ENCODE measurements at regions not wholly inside any gene's neighbourhood (a gene's known extent, or its start where the extent isn't known, plus 50 kb on each side); places are given as distances from the start of the nearest gene placed in this dataset.
"Not testable (repeated sequence)": the region's sequence is repeated elsewhere in the genome, so short reads cannot be mapped to it uniquely, and the experiment has no call there.

DNA sequence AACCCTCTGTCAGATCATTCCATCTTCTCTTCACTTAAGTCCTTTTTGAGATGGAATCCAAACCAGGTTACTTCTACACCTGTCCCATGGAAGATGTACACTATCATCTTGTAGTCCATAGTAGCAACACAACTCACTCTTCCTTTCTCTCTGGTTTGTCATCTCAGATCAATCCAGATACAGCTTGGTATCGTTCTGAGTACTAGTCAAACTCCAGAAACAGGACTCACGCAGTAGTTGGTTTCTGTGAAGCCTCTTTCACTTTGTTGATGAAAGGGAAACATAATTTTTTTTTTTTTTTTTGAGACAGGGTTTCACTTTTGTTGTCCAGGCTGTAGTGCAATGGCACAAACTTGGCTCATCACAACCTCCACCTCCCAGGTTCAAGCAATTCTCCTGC lies 484.0 kb downstream of the PRDM9 start:
- no peak for DNase-seq (ENCODE audit: low read depth)

DNA sequence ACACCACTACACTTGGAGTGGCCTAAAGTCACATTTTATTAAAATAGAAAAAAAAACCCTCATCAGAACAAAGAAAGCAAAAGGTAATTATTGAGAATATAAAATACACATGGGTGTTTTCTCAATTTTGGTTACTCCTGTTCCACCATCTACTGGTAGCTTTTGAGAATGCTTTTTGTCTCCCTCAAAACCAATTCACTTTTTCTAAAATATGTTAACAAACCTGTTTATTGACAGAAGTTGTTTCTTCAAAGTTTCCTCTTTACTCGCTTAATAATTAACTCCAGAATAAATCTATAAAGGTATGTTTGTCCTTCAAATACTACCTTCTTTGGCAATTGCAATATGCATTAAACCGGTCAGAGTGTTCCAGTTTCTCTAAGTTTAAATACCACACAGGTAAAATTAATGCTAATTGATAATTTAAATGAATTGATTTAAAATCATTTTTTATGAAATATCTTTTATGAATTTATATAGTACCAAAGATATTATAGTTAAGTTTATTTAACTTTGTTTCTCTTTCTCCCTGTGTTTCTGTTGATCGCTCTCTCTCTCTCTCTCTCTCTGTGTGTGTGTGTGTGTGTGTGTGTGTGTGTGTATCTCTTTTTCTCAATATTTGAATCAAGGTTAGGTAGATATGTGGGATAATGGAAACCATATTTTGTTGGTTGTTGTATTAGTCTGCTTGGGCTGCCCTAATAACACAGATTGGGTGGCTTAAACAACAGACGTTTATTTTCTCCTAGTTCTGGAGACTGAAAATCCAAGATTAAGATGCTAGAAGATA lies 487.4 kb downstream of the PRDM9 start:
- DNase-seq (ENCODE audit: low read depth), result no peak

DNA sequence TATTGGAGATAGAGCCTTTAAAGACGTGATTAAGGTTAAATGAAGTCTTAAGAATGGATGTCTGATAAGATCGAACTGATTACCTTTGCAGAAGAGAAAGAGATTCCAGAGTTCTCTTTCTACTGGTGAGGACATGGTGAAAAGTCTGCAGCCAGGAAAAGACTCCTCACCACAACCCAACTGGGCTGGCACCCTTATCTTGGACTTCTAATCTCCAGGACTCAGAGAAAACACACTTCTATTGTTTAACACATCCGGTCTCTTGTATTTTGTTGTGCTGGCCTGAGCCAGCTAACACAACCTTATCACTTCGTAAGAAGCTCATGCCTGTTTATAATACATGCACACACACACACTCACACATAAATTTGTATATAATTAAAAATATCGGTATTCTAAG lies 489.1 kb downstream of the PRDM9 start:
- no peak for DNase-seq (ENCODE audit: low read depth)

DNA sequence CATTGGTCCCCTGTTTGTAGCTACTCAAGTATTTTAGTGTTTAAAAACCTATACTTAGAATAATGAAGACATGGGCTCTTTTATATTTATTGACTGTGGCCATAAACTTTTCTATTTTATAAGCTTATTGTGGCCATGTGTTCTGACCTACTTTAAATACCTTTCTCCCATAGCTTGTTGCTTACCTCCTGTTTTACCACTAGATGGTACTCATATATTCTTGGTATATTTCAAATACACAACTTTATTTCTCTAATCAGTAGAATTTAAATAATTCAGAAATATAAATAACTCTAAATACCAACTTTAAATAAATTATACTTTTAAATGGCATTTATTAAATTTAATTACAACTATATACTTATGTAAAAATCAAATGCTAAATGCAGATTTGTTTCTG lies 498.0 kb downstream of the PRDM9 start:
- no peak for DNase-seq (ENCODE audit: low read depth)

DNA sequence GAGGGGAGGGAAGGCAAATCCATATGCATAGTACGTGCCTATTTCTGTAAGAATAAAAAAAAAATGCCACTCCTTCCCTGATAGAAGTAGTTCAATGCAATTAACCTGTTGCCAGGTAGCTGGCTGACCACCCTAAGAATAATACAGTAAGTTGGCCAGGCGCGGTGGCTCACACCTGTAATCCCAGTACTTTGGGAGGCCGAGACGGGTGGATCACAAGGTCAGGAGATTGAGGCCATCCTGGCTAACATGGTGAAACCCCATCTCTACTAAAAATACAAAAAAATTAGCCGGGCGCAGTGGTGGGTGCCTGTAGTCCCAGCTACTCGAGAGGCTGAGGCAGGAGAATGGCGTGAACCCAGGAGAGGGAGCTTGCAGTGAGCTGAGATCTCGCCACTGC lies 510.3 kb downstream of the PRDM9 start:
- DNase-seq (ENCODE audit: low read depth), result not testable (repeated sequence)

DNA sequence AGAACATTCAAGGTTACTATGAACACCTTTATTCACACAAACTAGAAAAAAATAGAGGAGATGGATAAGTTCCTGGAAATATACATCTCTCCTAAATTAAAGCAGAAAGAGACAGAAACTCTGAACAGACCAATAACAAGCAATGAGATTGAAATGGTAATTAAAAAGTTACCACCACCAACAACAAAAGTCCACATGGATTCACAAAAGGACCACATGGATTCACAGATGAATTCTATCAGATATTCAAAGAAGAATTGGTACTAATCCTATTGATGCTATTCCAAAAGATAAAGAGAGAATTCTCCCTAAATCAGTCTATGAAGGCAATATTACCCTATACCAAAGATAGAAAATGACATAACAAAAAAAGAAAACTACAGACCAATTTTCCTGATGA lies 518.9 kb downstream of the PRDM9 start:
- no peak for DNase-seq (ENCODE audit: low read depth)

DNA sequence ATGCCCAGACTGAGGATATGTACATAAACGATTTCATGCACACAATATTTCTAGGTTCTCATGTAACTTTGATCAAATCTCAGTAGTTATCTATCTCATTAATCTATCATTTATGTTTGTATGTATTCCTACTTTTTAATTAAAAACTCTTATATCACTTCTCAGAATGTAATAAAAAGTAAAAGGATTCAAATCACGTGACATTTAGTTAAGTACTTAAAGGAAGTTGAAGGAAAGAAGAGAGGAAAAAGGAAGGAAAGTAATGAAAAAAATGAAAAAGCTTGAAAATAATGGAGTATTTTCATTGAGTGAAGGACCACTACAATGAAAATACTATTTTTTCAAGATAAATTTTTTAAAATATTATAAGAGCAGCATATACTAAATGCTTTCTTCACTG lies 535.3 kb downstream of the PRDM9 start:
- no peak for DNase-seq (ENCODE audit: low read depth)

DNA sequence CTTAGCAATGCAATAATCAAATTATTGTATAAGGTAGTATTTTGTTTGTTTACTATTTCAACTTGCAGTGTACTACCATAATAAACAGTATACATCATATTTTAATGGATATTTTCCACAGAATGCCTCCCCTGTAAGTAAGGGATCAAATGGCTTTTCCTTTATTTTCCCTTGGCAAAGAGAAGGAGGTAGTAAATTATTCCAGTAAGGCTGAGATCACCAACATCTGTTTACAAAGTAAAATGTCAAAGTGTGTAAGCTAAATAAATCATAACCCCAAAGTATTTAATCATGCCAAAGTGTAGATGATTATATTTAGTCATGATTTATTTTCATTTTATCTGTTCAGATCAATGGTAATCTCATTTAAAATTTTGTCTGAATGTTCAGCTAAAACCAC lies 537.6 kb downstream of the PRDM9 start:
- DNase-seq (ENCODE audit: low read depth), result no peak

DNA sequence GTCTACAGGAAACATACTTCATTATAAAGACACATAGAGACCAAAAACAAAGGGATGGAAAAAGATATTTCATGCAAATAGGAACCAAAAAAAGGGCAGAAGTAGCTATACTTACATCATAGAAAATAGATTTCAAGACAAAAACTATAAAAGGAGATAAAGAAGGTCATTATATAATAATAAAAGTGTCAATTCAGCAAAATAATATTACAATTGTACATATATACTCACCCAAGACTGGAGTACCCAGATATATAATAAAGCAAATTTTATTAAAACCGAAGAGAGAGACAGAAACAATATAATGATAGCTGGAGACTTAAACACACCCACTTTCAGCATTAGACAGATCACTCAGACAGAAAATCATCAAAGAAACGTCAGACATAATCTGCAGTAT lies 546.3 kb downstream of the PRDM9 start:
- DNase-seq (ENCODE audit: low read depth), result no peak

DNA sequence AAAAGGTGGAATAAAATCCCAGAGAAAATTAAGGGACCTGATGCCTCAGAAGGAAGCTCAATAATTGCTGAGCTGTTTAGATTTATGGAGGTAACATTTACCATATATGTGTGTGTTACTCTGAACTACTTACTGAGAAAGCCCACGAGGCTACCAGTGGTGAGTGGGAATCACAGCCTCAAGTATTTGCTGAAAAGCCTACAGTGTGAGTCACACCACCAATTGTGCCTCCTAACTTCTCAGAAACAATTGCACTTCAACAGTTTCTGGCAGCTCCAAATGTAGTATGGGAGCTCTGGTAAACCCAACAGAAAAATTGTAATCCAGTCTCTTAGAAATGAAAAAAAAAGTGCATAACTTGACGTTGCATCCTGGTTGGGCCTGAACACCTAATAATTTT lies 551.6 kb downstream of the PRDM9 start:
- no peak for DNase-seq (ENCODE audit: low read depth)

DNA sequence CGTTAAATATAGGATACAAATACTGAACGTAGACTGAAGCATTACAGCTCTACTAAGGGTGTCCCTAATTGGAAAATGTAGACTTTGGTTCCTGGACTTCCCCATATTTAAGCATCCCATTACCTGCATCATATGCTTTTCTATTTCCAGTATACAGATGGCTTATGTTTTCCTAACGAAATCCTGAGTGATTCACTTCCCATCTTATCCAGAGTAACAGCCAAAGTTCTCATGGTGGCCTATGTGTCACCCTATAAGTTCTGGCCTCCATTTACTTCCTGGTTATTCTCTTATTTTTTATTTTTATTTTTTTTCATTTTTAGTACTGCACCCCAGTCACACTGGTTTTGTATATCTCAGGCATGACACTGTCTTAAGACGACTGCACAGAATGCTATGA lies 552.3 kb downstream of the PRDM9 start:
- DNase-seq (ENCODE audit: low read depth), result no peak

DNA sequence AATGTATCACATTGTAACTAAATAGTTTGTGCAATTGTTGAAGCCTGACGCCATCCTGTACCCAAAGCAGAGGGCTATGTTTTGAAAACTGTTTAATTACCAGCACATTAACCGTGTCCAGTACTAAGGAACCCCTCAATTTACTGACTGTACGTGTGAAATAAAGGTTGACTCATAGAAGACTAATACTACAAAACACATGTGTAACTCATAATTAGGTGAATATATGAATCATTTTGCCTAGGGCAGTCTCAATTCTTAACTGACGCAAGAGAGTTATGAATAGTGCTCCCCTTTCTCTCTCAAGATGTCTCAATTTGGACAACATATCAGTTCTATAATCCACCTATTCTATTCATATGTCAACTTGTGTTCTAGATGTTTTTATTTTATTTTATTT lies 558.4 kb downstream of the PRDM9 start:
- no peak for DNase-seq (ENCODE audit: low read depth)

DNA sequence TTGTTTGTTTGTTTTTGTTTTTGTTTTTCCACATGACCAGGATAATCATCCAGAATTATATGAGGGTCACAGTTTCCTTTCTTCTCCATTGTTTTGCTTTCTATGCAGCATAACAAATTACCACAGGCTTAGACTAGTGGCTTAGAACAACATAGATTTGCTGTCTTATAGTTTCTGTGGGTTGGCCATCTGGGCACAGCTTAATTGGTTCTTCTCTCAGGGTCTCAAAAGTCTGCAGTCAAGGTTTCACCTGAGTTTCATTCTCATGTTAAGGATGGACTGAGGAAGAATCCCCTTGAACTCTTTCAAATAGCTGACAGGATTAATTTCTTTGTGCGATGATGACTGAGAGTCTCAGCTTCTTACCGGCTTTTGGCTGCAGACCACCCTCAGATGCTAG lies 559.8 kb downstream of the PRDM9 start:
- no peak for DNase-seq (ENCODE audit: low read depth)

DNA sequence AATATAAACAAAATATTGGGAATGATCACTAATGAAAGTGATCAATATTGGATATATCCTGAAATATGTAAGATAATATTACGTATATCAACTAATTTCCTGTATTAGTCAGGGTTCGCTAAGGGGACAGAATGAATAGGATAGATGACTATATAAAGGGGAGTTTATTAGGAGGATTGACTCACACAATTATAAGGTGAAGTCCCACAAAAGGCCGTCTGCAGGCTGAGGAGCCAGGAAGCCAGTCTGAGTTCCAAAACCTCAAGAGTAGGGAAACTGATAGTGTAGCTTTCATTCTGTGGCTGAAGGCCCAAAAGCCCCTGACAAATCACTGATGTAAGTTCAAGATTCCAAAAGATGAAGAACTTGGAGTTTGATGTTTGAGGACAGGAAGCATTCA lies 561.1 kb downstream of the PRDM9 start:
- no peak for DNase-seq (ENCODE audit: low read depth)

DNA sequence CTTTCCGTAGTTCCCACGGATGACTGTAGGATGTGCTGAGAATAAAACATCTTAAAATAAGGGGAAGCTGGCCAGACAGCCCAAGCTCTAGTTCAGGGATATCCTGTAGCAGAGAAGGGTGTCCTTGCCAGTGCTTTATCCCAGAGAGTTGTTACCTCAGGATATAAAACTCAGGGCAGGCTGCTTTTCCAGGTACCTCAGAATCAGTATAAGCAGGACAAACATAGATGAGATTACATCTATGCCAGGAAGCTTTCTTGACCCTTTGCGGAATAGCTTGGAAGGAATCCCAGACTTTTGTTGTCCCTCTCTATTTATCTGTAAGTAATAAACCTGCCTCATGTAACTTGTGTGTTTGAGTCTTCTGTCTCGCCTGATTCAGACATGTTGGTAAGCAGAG lies 565.7 kb downstream of the PRDM9 start:
- DNase-seq (ENCODE audit: low read depth), result no peak

DNA sequence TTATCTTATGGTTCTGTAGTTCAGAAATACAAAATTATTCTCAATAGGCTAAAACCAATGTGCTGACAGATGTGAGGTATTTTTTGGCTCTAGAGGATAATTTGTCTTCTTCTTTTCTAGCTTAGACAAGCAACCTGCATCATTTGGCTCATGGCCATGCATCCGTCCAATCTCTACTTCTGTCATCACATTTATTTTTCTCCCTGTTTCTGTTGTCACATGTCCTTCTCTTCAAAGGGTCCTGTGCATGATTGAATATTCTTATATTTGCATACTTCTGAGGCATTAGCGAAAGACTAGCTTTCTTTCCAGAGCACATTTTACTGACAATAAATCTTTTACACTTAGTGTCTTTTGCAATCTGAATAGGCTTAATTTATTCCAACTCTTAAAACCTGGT lies 564.7 kb downstream of the CDH10 start:
- DNase-seq (ENCODE audit: low read depth), result no peak

DNA sequence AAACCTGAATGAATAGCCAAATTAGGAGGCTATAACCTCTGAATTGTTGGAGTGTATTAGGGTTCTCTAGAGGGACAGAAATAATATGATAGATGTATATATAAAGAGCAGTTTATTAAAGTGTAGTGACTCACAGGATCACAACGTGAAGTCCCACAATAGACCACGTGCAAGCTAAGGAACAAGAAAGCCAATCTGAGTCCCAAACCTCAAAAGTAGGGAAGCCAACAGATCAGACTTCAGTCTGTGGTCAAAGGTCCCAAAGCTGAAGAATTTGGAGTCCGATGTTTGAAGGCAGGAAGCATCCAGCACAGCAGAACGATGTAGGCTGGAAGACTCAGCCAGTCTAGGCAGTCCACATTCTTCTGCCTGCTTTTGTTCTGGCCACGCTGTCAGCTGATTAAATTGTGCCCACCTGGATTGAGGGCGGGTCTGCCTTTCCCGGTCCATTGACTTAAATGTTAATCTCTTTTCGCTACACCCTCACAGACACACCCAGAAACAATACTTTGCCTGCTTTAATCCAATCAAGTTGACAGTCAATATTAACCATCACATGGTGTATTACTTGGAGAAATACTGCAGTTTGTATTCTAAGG lies 550.6 kb downstream of the CDH10 start:
- no peak for DNase-seq (ENCODE audit: low read depth)

DNA sequence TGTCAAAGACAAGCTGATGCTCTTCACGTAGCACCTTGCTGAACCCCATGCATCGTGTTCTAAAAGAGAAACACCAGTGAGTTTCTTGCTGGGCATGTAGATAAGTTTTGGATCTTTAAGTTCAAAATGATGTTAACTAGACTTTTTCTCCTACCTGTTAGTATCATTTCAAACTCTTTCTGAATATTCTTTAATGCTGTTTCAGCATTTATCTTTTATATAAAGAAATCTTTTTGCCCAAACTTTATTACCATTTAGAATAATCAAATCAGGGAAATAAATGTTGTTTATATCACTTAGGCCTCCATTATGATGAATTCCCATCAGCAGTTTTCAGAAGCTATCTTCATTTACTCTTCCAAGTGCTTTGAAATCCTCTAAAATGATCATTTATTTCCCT lies 542.8 kb downstream of the CDH10 start:
- DNase-seq (ENCODE audit: low read depth), result no peak

DNA sequence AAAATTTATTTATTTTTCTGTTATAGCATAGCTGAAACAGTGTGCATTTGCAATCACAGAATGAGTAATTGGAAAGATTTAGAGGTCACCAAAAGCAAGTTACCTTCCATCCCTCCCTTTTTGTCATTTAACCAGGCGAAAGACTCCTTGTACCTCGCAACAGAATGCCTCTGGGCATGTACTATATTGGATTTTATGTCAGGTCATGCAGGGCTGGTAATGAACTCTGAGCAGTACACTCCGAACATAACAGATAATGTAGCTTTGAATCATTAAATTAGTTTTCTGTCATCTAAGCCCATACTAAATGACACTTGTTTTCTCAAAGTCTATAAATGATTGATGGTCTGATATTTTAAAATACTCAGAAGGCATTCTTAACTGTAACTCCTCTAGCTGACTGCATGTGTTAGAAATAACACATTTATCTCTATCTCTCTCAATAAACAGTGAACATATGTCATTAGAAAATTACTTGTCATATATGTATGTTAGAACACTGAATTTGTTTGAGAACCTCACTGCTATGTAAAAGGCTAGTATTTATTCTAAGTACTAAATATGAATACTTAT lies 541.2 kb downstream of the CDH10 start:
- no peak for DNase-seq (ENCODE audit: low read depth)

DNA sequence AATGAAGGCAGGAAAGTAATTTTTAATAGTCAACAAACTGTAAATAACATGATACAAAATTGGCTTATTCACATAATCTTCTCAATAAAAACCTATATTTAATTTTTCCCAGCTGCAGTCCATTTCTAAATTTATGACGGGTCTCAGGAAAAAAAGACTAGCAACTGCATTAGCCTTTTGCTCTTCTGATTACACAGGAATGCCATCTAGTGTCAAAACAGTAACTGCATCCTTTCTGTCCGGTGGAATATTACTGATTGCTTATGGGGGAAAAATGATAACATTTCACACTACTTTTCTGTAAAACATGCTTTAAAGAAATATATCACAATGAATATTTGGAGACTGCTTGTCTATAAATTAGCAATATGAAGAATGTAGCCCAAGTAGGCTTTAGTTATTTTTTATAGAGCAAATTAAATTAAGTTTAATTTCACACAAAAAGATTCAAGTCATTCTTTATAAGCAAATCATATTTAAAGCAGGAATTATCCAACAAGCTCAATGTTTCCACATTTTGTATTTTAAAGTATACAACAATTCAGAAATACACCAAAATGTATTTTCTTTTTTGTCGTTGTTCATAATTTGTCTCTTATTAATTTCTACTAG lies 534.7 kb downstream of the CDH10 start:
- DNase-seq (ENCODE audit: low read depth), result no peak

DNA sequence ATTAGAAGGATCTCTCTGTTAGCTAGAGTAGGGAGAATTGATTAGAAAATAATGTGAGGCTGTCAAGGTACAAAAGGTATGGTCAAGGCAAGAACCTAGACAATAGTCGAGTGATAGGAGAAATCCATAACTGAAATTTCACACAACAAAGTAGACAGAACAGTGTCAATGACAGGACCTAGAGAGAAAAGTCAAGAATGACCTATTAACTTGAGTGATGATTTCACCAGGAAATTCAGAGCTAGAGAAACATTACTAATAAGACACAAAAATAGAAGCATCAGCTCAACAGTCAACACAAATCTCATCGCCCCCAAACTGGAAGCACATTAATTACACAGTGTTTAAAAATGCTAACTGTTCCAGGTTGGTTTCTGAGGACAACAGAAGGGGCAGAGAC lies 532.4 kb downstream of the CDH10 start:
- no peak for DNase-seq (ENCODE audit: low read depth)

DNA sequence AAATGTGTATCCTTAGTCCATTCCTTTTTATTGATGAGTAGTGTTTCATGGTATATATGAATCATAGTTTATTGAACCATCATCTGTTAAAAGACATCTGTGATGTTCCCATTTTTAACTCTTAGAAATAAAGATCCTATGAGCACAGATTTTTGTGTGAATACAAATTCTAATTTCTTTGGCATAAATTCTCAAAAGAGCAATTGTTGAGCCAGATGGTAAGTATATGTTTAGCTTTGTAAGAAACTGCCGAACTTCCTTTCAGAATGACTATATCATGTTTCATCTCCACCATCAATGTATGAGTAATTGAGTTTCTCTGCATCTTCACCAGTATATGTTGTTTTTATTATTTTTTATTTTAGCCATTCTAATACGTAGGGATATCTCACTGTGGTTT lies 526.4 kb downstream of the CDH10 start:
- DNase-seq (ENCODE audit: low read depth), result no peak

DNA sequence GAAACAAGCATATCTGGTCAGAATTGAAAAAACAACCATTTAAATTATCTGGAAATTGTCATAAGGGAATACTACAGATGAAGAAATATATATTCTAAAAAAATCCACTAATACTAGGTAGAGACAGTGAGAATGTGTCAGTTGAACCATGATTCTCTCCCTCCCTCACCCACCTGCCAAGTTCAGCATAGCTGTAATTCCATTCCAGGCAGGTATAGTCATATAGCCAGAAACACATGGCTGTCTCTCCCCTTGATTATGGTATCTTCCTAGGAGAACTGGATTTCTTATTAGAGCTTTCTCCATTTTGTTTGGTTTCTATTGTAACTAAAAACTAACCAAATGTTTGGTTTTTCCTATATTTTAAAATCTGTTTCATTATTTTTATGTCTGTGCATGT lies 509.2 kb downstream of the CDH10 start:
- DNase-seq (ENCODE audit: low read depth), result no peak
